ENCODE measurements at regions not wholly inside any gene's neighbourhood (a gene's known extent, or its start where the extent isn't known, plus 50 kb on each side); places are given as distances from the start of the nearest gene placed in this dataset.
"Not testable (repeated sequence)": the region's sequence is repeated elsewhere in the genome, so short reads cannot be mapped to it uniquely, and the experiment has no call there.

DNA sequence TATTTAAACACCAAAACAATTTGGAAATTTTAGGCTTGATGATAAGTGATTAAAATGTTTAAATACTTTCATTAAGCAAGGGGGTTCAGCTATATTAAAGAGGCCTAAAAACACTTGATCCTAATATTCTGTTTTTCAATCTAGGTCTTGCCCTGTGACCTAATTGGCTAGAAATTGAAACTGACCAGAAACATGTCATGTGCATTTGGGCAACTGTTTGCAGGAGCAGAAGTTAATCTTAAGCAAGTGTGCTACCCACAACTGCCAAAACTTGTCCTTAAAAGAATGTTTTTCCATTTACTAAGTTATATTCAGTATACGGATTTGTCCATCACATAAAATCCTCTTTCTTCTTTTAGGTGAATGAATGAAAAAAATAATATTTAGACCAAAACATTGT, 167.3 kb downstream of the PPP1R3A start:
- no peak for FAIRE-seq
- H3K9me3 ChIP-seq = no peaks in the 10 kb centered on the region
- no peak overlapping the region for H3K4me3 ChIP-seq
- H3K27ac ChIP-seq = no peak overlapping the region
- no peak for ATAC-seq
- POLR2A ChIA-PET = no interaction called here
- no peak overlapping the region for H3K4me2 ChIP-seq
- TF ChIP-seq HOXB13 (CRISPR knock-in tag; IDR thresholded peaks at IDR 0.05; ENCODE audit: low read depth) (no peak), CEBPB (IDR thresholded peaks at IDR 0.05) (no peak), RAD21 (conservative IDR thresholded peaks at IDR 0.05 in 1 of 2, IDR thresholded peaks at IDR 0.05 in 1 of 2) (no peak), BHLHE40 (IDR thresholded peaks at IDR 0.05; ENCODE audit: low read depth, low read length) (no peak), CHD2 (IDR thresholded peaks at IDR 0.05; ENCODE audit: low read length, partially characterized antibody) (no peak), NPAS2 (CRISPR knock-in tag; IDR thresholded peaks at IDR 0.05; ENCODE audit: borderline replicate concordance) (no peak), RFX5 (IDR thresholded peaks at IDR 0.05) (no peak), GATA3 (IDR thresholded peaks at IDR 0.05; ENCODE audit: borderline replicate concordance) (no peak), PHF8 (IDR thresholded peaks at IDR 0.05; ENCODE audit: borderline replicate concordance, low read depth) (no peak)
- TF ChIP-seq, protein P1, sequence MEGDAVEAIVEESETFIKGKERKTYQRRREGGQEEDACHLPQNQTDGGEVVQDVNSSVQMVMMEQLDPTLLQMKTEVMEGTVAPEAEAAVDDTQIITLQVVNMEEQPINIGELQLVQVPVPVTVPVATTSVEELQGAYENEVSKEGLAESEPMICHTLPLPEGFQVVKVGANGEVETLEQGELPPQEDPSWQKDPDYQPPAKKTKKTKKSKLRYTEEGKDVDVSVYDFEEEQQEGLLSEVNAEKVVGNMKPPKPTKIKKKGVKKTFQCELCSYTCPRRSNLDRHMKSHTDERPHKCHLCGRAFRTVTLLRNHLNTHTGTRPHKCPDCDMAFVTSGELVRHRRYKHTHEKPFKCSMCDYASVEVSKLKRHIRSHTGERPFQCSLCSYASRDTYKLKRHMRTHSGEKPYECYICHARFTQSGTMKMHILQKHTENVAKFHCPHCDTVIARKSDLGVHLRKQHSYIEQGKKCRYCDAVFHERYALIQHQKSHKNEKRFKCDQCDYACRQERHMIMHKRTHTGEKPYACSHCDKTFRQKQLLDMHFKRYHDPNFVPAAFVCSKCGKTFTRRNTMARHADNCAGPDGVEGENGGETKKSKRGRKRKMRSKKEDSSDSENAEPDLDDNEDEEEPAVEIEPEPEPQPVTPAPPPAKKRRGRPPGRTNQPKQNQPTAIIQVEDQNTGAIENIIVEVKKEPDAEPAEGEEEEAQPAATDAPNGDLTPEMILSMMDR (IDR thresholded peaks at IDR 0.05) = no peak
- no peaks in the 10 kb centered on the region for H3K4me1 ChIP-seq
- DNase-seq (ENCODE audit: low read depth in 1 of 2, low spot score in 1 of 2) = no peak
- WGBS (ENCODE audit: missing lambda C conversion rate) = 0% methylated on average over 1 of the region's 1 CpG
- CTCF ChIA-PET = no interaction called here

DNA sequence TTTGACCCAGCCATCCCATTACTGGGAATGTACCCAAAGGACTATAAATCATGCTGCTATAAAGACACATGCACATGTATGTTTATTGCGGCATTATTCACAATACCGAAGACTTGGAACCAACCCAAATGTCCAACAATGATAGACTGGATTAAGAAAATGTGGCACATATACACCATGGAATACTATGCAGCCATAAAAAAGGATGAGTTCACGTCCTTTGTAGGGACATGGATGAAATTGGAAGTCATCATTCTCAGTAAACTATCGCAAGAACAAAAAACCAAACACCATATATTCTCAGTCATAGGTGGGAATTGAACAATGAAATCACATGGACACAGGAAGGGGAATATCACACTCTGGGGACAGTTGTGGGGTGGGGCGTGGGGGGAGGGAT, 170.4 kb downstream of the PPP1R3A start:
- H3K4me3 ChIP-seq; H3K4me1 ChIP-seq; CTCF ChIA-PET; DNase-seq (ENCODE audit: low read depth in 1 of 2, low spot score in 1 of 2); H3K4me2 ChIP-seq; POLR2A ChIA-PET; H3K27ac ChIP-seq; FAIRE-seq; ATAC-seq; H3K9me3 ChIP-seq: not testable (repeated sequence)
- WGBS (ENCODE audit: missing lambda C conversion rate) = under 1% methylated on average over 5 of the region's 5 CpGs

DNA sequence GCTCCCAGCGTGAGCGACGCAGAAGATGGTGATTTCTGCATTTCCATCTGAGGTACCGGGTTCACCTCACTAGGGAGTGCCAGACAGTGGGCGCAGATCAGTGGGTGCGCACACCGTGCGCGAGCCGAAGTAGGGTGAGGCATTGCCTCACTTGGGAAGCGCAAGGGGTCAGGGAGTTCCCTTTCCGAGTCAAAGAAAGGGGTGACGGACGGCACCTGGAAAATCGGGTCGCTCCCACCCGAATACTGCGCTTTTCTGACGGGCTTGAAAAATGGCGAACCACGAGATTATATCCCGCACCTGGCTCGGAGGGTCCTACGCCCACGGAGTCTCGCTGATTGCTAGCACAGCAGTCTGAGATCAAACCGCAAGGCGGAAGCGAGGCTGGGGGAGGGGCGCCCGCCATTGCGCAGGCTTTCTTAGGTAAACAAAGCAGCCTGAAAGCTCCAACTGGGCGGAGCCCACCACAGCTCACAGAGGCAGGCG, 175.8 kb downstream of the PPP1R3A start:
- H3K4me2 ChIP-seq, CTCF ChIA-PET: not testable (repeated sequence)
- WGBS (ENCODE audit: missing lambda C conversion rate) = 66% methylated on average over 26 of the region's 34 CpGs

DNA sequence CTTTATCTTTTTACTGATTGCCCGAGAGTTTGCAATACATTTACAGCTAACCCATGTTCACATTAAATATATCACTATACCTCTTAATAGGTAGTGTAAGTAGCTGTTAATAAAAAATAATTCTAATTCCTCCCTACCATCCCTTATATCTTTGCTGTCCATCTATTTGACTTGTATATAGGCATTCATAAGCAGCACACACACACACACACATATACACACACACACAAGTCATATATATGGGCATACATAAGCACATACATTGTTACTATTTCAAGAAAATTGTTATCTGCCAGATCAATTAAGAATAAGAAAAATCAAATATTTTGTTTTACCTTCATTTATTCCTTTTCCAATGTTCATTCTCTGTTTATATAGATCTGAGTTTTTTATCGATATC, 176.4 kb downstream of the PPP1R3A start:
- WGBS (ENCODE audit: missing lambda C conversion rate) = 46% methylated on average over 2 of the region's 2 CpGs
- H3K4me1 ChIP-seq = no peaks in the 10 kb centered on the region
- CTCF ChIA-PET = no interaction called here
- no peaks in the 10 kb centered on the region for H3K9me3 ChIP-seq
- H3K4me2 ChIP-seq = no peak overlapping the region
- no peak for ATAC-seq
- H3K27ac ChIP-seq = no peak overlapping the region
- no peak for FAIRE-seq
- DNase-seq (ENCODE audit: low read depth in 1 of 2, low spot score in 1 of 2) = no peak
- POLR2A ChIA-PET = no interaction called here
- no peak overlapping the region for H3K4me3 ChIP-seq
- TF ChIP-seq RNF2 (IDR thresholded peaks at IDR 0.05; ENCODE audit: borderline replicate concordance, low read depth) (no peak), CEBPB (IDR thresholded peaks at IDR 0.05) (no peak), KDM5A (IDR thresholded peaks at IDR 0.05) (no peak), CBX2 (IDR thresholded peaks at IDR 0.05; ENCODE audit: borderline replicate concordance, low read depth) (no peak), KDM1A (IDR thresholded peaks at IDR 0.05; ENCODE audit: low read depth) (no peak), SMC3 (IDR thresholded peaks at IDR 0.05) (no peak), POLR2A (IDR thresholded peaks at IDR 0.05; ENCODE audit: low read length) (no peak), ZNF302 (CRISPR knock-in tag; IDR thresholded peaks at IDR 0.05) (no peak), SREBF2 (IDR thresholded peaks at IDR 0.05) (no peak), ZC3H11A (IDR thresholded peaks at IDR 0.05) (no peak), HOXA7 (CRISPR knock-in tag; IDR thresholded peaks at IDR 0.05) (no peak), EHF (CRISPR knock-in tag; IDR thresholded peaks at IDR 0.05) (no peak), TFCP2L1 (CRISPR knock-in tag; IDR thresholded peaks at IDR 0.05) (no peak), JUNB (IDR thresholded peaks at IDR 0.05) (no peak), HEYL (CRISPR knock-in tag; IDR thresholded peaks at IDR 0.05) (no peak)
- TF ChIP-seq, protein P2, sequence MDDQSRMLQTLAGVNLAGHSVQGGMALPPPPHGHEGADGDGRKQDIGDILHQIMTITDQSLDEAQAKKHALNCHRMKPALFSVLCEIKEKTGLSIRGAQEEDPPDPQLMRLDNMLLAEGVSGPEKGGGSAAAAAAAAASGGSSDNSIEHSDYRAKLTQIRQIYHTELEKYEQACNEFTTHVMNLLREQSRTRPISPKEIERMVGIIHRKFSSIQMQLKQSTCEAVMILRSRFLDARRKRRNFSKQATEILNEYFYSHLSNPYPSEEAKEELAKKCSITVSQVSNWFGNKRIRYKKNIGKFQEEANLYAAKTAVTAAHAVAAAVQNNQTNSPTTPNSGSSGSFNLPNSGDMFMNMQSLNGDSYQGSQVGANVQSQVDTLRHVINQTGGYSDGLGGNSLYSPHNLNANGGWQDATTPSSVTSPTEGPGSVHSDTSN (IDR thresholded peaks at IDR 0.05) = no peak
- TF ChIP-seq, protein P3, sequence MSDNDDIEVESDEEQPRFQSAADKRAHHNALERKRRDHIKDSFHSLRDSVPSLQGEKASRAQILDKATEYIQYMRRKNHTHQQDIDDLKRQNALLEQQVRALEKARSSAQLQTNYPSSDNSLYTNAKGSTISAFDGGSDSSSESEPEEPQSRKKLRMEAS (IDR thresholded peaks at IDR 0.05) = no peak

More for the DNA sequence above, 175.8 kb downstream of the PPP1R3A start:
- H3K4me1 ChIP-seq; POLR2A ChIA-PET; H3K4me3 ChIP-seq; FAIRE-seq; H3K9me3 ChIP-seq; ATAC-seq; DNase-seq (ENCODE audit: low read depth in 1 of 2, low spot score in 1 of 2); H3K27ac ChIP-seq: not testable (repeated sequence)

Measured in A549 (cell line).